HG02884 (cell line): ENCODE measurements at regions not wholly inside any gene's neighbourhood (a gene's known extent, or its start where the extent isn't known, plus 50 kb on each side); places are given as distances from the start of the nearest gene placed in this dataset.
A peak's percentile ranks its signal among the peaks of the same experiment; 100 is the strongest.
"Not testable (repeated sequence)": the region's sequence is repeated elsewhere in the genome, so short reads cannot be mapped to it uniquely, and the experiment has no call there.

Experiments
- ATAC-seq: cut with Tn5 transposase; IDR thresholded peaks from one replicate; pipeline ENCODE4 v1.9.1; 2021; ENCODE audit warnings: mild to moderate bottlenecking, moderate library complexity; ENCODE audit not compliant: unreplicated experiment

DNA sequence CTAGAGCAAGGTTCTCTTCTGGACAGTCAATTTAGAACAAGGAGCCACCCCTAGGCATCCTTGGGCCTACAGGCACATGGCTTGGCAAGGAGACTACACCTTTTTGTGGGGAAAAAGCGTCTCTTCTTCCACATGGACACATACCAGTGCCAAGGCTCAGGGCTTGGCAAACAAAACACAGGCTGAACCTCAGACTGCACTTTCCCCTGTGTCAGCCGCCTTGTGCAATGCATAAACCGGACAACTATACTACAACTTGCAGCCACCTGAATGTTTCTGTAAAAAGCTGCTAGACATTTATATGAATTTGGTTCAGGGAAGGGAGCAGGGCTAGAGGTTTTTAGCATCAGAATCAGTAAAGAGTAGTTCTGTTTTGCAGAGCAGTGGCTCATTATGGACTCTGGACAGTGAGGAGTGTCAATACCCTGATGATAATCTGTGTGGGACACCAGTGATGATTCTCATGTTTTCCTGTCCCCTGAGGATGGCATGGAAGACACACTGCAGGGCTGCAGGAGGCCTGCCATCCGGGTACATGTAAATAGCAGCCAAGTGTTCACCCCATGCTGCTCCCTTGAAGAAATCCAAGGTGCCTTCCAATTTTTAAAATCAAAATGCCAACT, 118.9 kb downstream of the GATA3 start:
- no peak for ATAC-seq

DNA sequence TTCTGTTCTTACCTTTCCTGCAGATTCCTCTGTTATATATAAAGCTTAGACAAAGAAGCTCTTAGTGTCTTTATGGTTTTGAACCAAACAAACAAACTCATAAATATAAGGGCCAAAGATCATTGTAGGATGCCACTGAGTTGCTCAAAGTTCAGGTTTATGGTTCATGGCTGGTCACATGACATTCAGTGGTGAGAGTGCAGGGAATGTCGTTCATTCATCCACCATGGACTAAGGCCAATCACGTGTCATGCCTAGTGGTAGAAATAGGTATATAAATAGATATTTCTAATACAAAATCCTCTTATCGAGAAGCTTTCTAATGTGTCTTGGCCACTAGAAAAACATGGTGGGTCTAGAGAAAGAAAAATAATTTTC, 119.4 kb downstream of the GATA3 start:
- no peak for ATAC-seq

DNA sequence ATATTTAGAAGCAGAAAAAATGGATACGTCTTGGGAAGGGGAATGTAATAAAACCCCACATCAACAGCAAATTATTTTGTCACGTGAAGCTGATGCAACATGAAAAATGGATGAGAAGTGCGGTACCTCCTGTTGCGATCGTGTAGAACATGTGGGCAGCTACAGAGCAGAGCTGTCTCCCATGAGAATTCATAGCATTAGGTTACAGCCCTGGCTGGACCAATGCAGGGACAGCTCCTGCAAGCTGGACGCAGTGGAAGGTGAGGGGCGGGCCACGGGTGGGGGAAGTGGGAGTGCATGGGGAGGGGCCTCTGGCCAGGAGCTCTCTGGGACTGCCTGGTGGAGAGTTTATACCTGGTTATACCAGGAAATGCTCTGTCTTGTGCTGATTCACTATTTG, 120.3 kb downstream of the GATA3 start:
- ATAC-seq: no peak

DNA sequence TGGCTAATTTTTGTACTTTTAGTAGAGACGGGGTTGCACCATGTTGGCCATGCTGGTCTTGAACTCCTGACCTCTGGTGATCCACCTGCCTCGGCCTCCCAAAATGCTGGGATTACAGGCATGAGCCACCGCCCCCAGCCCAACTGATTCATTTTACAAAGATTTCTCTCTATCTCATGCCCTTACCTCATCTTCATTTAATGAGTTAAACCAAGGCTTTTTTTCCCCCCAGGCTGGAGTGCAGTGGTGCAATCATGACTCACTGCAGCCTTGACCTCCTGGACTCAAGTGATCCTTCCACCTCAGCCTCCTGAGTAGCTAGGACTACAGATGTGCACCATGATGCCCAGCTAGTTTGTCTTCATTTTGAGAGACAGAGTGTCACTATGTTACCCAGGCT, 123.0 kb downstream of the GATA3 start:
- ATAC-seq: not testable (repeated sequence)

GRCh38 chr10:8179773-8180172, 125.3 kb downstream of the GATA3 start:
- ATAC-seq: not testable (repeated sequence)

DNA sequence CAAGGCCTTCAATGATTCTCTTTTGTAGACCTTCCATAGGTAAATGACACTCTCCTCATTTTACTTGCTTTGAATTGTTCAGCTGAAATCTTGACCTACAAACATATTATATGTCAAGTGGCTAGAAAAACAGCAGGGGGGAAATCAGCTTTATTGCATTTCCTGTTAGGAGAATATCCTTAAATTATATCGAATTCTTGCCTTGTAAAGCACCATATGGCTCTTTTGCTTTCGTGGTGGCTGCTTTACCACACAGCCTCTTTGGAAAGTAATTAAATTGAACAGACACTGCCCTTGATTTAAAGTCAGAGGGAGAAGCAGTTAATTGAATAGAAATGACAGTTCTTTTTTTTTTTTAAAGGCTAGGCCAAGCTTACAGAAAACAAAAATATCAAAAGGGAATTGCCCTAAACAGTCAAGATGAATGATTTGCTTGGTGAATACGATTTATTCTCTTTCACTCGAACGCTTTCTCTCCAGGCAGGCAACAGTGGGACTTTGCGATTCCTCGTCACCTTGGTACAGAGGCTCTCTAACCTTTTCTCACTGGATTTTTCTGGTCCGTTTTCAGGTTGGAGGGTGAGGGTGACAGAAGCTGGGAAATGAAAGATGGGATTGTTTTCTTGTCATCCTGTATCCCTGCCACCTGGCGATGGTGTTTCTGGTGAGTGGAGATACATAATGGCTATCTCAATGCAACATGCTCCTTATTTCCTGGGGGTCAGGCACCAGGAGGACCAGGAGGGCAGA, 126.0 kb downstream of the GATA3 start:
- ATAC-seq: no peak

GRCh38 chr10:8181496-8182157, 127.1 kb downstream of the GATA3 start:
- ATAC-seq: no peak

DNA sequence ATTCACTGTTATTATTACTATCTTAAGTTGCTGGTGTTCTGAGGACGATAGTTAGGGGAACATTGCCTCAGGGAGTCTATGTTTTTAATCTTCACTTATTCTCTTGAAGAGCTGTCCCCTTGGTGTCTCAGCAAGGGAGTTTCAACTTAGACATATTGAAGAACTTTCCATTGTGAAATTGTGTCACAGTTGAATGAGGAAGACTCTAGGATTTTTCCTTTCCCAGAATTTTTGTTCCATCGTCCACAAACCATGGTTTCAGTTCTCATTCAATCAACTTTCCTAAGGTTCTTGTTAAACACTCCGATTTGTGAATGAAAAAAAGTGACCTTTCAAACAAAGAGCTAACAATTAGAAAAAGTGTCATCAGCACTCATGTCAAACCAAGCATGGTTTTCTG, 128.3 kb downstream of the GATA3 start:
- ATAC-seq: no peak

DNA sequence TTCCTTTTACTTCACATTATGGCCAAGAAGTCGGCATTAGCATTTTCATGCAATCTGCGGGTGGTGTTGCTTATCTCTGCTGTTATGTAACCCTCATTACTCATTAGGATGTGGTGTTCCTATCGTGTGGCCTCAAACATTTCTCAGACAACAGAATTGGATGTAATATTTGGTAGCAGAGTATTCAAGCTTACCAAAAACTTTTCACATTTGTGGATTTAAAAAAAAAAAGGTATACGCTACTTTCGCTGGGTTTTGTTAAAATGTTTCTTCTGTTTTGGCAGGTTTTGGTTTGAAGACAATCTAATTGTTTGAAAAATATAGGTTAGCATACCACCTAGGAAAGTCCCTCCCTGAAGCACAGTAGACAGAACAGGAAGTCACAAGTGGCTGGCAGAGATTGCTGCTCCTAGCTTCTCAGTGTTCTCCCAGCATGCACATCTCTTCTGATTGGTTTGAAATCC, 128.8 kb downstream of the GATA3 start:
- peak; percentile 72 for ATAC-seq

DNA sequence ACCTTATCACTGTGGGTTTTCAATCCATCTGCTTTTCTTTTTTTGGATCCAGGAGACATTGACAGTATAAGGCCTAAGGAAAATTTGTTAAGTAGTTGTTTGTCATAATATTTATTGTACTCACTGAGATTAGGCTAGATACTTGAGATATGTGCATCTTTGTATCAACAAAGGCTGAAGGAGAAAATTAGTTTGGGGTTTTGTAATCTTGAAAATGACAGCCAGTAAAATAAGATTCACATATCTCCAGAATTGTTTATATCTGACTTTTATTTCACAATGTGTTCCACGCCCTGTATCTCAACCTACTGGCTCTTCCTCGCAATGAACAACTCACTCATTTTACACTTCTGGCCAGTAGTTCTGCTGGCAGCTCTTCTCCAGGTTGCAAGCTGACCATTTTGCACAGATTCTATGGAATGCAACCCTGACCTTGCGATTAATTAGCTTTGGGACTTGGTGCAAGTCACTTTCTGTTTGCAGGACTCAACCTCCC, 132.7 kb downstream of the GATA3 start:
- ATAC-seq: no peak

- no peak for ATAC-seq
These were observed 135.0 kb downstream of the GATA3 start for GRCh38 chr10:8189458-8189857.

GRCh38 chr10:8192301-8192700, 137.8 kb downstream of the GATA3 start:
- no peak for ATAC-seq

DNA sequence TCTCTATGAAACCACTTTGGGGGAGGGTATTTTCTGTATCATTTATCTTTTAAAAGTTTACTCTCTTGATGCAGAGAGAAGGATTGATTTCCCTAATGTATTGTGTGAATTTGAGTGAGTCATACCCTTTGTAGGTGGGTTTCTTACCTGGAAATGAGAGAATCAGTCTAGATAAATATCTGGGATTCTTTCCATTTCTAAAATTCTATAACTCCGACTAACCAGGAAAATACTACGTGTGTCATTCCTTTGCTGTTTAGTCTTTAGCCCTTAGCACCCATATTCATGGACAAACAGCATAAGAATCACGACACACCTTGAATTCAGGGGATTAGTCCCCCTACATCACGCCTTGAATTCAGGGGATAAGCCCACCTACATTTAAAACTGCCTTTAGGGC, 139.1 kb downstream of the GATA3 start:
- ATAC-seq: no peak

DNA sequence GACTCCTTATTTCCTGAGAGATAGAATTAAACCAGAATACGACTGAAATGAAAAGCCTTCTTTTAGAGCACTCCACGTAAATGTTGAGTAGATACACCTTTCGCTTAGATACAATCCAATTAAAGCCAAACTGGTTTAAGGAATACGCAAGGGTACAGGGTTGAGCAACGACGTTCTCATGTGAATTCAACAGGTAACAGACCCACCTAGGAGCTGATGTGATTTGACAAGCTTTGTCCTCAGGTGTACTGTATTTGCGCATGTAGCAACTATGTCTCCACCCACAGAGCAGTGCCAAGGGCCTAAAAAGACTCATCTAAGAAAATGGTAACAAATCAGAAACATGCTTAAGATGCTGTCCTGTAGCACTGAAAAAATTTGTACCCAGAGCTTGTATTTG, 139.6 kb downstream of the GATA3 start:
- no peak for ATAC-seq

DNA sequence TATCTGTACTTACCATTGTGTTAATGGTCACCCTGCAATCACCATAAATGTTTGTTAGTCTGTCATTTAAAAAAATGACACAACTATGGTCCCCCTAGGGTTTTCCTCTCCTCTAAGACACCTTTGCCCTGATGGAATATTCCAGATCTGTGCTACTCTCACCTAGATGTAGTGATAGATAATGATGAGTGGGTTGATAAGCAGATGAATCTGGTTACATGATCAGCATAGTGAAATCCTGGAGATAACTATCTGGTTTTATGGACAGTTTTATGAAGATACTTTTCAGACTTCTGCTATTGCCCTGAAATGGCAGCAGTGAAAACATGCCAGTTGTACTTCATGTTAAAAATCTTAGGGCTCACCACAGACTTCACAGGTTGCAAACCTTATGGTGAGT, 152.4 kb downstream of the GATA3 start:
- ATAC-seq: no peak

- ATAC-seq: no peak
These were observed 157.1 kb downstream of the GATA3 start for GRCh38 chr10:8211631-8212030.

DNA sequence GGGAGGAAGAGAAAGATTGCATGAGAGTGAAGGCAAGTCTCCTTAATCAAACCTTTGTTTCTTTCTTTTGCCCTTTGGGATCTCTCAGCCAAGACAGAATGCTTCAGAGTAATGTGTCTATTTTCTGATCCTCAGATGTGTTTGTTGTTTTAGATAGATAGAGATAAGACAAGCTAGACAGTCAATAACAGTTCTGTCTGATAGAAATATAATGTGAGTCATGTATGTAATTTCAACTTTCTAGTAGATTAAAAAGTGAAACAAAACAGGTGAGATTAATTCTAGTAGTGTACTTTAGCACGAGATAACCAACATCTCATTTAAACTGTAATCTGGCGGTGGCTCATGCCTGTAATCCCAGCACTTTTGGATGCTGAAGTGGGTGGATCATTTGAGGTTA, 159.2 kb downstream of the GATA3 start:
- ATAC-seq: no peak

- no peak for ATAC-seq
These were observed 160.1 kb downstream of the GATA3 start for GRCh38 chr10:8214587-8214986.

DNA sequence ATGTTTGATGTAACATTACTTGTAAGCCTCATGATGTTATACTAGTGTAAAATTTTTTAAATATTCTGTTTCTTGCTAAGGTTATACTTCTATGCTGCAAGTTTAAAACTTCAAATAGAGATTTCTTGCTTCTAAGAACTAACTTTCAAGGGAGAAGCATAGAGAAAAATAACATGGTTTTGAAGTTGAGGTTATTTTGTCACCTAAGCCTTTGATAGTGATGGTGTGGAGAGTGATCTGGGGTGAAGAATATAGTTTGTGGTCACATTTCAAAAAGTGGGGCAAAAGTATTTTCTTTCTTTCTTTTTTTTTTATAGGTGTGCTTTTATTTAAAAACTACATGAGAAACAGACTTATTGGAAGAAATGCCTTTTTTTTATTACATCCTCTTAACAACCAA, 162.4 kb downstream of the GATA3 start:
- ATAC-seq: no peak

GRCh38 chr10:8221451-8221850, 167.0 kb downstream of the GATA3 start:
- no peak for ATAC-seq

- no peak for ATAC-seq
These were observed 170.1 kb downstream of the GATA3 start for GRCh38 chr10:8224591-8224990.

GRCh38 chr10:8225187-8225586, 170.7 kb downstream of the GATA3 start:
- ATAC-seq: no peak
